ENCODE measurements at regions not wholly inside any gene's neighbourhood (a gene's known extent, or its start where the extent isn't known, plus 50 kb on each side); places are given as distances from the start of the nearest gene placed in this dataset.
A peak's percentile ranks its signal among the peaks of the same experiment; 100 is the strongest.

DNA sequence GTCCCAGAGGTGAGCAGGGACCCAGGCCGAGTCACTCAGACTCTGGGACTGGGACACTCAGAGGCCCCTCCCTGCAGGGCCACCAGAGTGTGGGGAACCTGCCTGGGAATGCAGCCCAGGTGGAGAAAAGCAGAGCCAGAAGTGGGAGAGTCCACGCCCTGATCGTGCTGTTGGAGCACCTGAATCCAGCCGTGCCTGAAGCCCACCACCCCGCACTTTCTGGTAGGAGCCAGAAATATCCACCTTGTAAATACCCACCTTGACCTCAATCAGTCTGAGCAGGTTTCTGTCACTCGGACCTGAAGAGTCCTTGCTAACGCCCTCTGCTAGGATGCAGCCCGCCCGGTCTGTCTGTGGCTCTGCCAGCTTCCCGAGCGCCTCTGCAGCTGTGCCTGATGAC, 86.7 kb downstream of the PDGFA start:
- Mint-ChIP-seq H3K27me3 (ENCODE audit: unreplicated experiment) (peaks cover 85% of the 10 kb centered on the region), H3K27ac (ENCODE audit: unreplicated experiment) (no peak overlapping the region), H3K9me3 (ENCODE audit: low read depth, unreplicated experiment) (no peaks in the 10 kb centered on the region), H3K4me1 (ENCODE audit: low read depth, unreplicated experiment) (peaks cover 12% of the 10 kb centered on the region), H3K36me3 (ENCODE audit: insufficient read depth, unreplicated experiment) (peaks cover 5% of the 10 kb centered on the region), H3K4me3 (ENCODE audit: low read depth, unreplicated experiment) (no peak overlapping the region)
- TF ChIP-seq, protein P1, sequence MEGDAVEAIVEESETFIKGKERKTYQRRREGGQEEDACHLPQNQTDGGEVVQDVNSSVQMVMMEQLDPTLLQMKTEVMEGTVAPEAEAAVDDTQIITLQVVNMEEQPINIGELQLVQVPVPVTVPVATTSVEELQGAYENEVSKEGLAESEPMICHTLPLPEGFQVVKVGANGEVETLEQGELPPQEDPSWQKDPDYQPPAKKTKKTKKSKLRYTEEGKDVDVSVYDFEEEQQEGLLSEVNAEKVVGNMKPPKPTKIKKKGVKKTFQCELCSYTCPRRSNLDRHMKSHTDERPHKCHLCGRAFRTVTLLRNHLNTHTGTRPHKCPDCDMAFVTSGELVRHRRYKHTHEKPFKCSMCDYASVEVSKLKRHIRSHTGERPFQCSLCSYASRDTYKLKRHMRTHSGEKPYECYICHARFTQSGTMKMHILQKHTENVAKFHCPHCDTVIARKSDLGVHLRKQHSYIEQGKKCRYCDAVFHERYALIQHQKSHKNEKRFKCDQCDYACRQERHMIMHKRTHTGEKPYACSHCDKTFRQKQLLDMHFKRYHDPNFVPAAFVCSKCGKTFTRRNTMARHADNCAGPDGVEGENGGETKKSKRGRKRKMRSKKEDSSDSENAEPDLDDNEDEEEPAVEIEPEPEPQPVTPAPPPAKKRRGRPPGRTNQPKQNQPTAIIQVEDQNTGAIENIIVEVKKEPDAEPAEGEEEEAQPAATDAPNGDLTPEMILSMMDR (IDR thresholded peaks at IDR 0.05; ENCODE audit: unreplicated experiment), result no peak
- no TSS peak for BruUV-seq (replicated peaks)
- CTCF ChIA-PET, result no interaction called here
- DNase-seq, result no peak
- intact Hi-C loops (cut with micrococcal nuclease; ENCODE audit: unreplicated experiment), result no loop called here

DNA sequence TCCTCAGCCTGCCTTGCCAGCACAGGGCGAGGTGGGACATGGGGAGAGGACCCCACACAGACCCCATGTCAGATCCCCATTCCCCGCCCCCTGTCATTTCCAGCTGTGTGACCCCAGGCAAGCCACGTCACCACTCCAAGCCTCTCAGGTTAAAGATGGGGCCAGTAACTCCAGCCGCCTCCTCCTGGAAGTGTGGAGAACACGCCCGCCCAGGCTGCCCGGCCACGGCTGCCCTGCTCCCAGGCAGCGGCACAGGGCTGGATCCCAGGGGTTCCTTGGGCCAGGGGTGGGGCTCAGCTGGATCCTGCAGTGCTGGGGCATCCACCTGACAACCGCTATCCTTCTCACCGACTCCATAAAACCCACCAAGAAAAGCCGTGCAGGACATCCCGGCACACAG, 86.1 kb downstream of the PDGFA start:
- Mint-ChIP-seq H3K4me1 (ENCODE audit: low read depth, unreplicated experiment) (peaks cover 12% of the 10 kb centered on the region), H3K27me3 (ENCODE audit: unreplicated experiment) (peaks cover 82% of the 10 kb centered on the region), H3K9me3 (ENCODE audit: low read depth, unreplicated experiment) (no peaks in the 10 kb centered on the region), H3K27ac (ENCODE audit: unreplicated experiment) (no peak overlapping the region), H3K4me3 (ENCODE audit: low read depth, unreplicated experiment) (no peak overlapping the region), H3K36me3 (ENCODE audit: insufficient read depth, unreplicated experiment) (peaks cover 5% of the 10 kb centered on the region)
- TF ChIP-seq, protein P1 (IDR thresholded peaks at IDR 0.05; ENCODE audit: unreplicated experiment), result no peak
- intact Hi-C loops (cut with micrococcal nuclease; ENCODE audit: unreplicated experiment), result no loop called here
- no TSS peak for BruUV-seq (replicated peaks)
- CTCF ChIA-PET, result no interaction called here
- no peak for DNase-seq

DNA sequence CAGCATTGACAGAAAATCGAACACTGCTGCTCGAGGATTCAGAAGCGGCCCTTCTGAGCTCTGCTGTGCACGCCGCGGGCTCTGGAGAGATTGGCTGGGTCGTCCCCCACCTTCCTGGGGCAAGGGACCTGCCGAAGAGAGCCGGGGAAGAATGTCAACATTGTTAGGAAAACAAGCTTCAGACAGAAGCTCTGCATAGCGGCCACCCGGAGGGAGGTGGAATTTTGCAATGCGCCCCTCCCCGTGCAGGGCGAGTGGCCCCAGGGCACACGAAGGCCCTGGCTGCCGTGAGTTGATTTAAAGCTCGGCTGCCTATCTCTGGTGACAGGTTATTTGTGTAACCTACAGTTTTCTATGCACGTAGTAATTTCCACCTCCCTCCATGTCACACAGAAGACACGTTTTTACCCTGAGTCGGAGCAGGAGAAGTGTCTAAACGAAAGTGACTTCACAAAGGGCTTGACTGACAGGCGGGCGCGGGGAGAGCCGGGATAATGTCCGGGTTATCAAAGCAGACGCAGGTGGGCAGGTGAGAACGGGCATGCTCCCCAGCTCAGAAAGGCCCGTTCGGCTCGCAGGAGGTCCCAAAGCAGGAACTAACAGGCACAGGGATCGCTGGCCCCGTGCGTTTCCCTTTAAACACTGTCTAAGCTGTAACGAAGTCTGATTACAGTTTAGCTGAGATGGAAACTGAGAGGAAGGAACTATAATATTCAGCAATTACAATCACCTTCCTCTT, 84.6 kb downstream of the PDGFA start:
- peak overlapping the region; percentile 52 for H3K4me3 Mint-ChIP-seq (ENCODE audit: low read depth, unreplicated experiment)
- intact Hi-C loops (cut with micrococcal nuclease; ENCODE audit: unreplicated experiment), result no loop called here

DNA sequence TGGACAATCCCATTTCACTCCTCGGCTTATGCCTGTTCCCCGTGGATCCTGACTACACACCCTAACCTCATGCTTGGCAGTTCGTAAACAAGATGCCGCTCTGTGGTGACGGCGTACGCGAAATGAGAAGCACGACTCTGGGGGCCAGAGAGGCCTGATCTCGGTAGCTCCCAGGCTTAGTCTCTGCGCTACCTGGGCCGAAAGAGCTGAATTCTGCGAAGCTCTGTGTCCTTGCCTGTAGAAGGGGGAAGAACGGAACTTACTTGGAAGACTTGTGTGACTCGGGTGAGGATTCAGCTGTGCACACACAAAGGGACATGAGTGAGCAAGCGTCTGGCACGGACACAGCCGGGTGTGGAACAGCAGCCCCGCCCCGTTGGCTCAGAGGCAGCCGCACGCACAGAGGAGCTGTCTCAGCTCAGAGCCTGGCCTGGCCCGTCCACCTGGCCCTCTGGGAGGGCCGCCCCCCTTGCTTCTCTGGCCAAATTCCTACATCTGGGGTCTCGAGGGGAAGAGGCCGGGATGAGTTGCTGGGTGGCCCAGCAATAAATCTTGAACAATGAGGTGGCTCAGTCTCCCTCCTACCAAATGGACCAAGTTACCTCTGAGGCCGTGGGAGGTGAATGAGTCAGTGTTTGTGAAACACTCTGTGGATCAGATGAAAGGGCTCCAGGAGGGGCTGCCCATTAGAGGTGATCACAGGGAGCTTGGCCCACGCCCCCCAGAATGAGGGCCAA, 83.8 kb downstream of the PDGFA start:
- CTCF ChIA-PET, result interaction anchor here (0.6 to 1.6 kb wide), 5 partner anchors 15 to 374 kb away, joined by 3 read pairs; no protein-coding TSS in a partner anchor
- Mint-ChIP-seq H3K36me3 (ENCODE audit: insufficient read depth, unreplicated experiment) (peaks cover 9% of the 10 kb centered on the region), H3K9me3 (ENCODE audit: low read depth, unreplicated experiment) (peaks cover 3% of the 10 kb centered on the region), H3K4me3 (ENCODE audit: low read depth, unreplicated experiment) (peak overlapping the region; percentile 52), H3K4me1 (ENCODE audit: low read depth, unreplicated experiment) (peaks cover 12% of the 10 kb centered on the region), H3K27ac (ENCODE audit: unreplicated experiment) (no peak overlapping the region), H3K27me3 (ENCODE audit: unreplicated experiment) (peaks cover 83% of the 10 kb centered on the region)
- TF ChIP-seq, protein P1 (IDR thresholded peaks at IDR 0.05; ENCODE audit: unreplicated experiment), result no peak
- intact Hi-C loops (cut with micrococcal nuclease; ENCODE audit: unreplicated experiment), result no loop called here
- BruUV-seq (replicated peaks), result no TSS peak
- peak; percentile 54 for DNase-seq

More for the DNA sequence above, 84.6 kb downstream of the PDGFA start:
- peaks cover 12% of the 10 kb centered on the region for H3K4me1 Mint-ChIP-seq (ENCODE audit: low read depth, unreplicated experiment)
- peaks cover 5% of the 10 kb centered on the region for H3K36me3 Mint-ChIP-seq (ENCODE audit: insufficient read depth, unreplicated experiment)
- CTCF ChIA-PET, result interaction anchor here (0.7 to 1.6 kb wide), 5 partner anchors 15 to 202 kb away, joined by 3 read pairs; no protein-coding TSS in a partner anchor
- peaks cover 82% of the 10 kb centered on the region for H3K27me3 Mint-ChIP-seq (ENCODE audit: unreplicated experiment)
- no peak for DNase-seq
- no TSS peak for BruUV-seq (replicated peaks)
- H3K27ac Mint-ChIP-seq (ENCODE audit: unreplicated experiment), result no peak overlapping the region
- H3K9me3 Mint-ChIP-seq (ENCODE audit: low read depth, unreplicated experiment), result no peaks in the 10 kb centered on the region
- TF ChIP-seq, protein P1 (IDR thresholded peaks at IDR 0.05; ENCODE audit: unreplicated experiment), result no peak
